Lower leg skin (tissue), 4 donors: ENCODE measurements at regions not wholly inside any gene's neighbourhood (a gene's known extent, or its start where the extent isn't known, plus 50 kb on each side); places are given as distances from the start of the nearest gene placed in this dataset.

ENCODE experiments used
- DNase-seq, 2 donors: peaks; one replicate each; pipeline ENCODE4 v3.0.0-alpha.2; 2019; ENCODE audit warnings: low spot score in 2 of 2
- H3K4me3 ChIP-seq: fragments of 200-600 bp; sonication (generic); 2 replicates; pipeline ENCODE4 v1.5.1; 2017; ENCODE audit warnings: mild to moderate bottlenecking, low read depth; ENCODE audit not compliant: poor library complexity, severe bottlenecking
- CTCF ChIP-seq, 3 donors: fragments of 450-650 bp; IDR thresholded peaks; one replicate each; pipeline ENCODE4 v1.5.1; 2016; ENCODE audit warnings: antibody characterized with exemption in 3 of 3, mild to moderate bottlenecking in 3 of 3, moderate library complexity in 2 of 3
- POLR2A ChIP-seq, 2 donors: fragments of 450-650 bp; IDR thresholded peaks; one replicate each; pipeline ENCODE4 v1.6.1; 2016 to 2017; ENCODE audit warnings: antibody characterized with exemption in 2 of 2, mild to moderate bottlenecking in 1 of 2, moderate library complexity in 1 of 2
- WGBS, 2 donors: methylation state at CpG; one replicate each; pipeline ENCODE4 v1.1.5; 2018; 5-methylcytosine and 5-hydroxymethylcytosine counted together
- intact Hi-C: fragments of 100-400 bp; cut with DNase I; formaldehyde crosslinking; loops from one replicate; pipeline ENCODE4 v1.15.0; 2023; ENCODE audit warnings: low total_unique reads

GRCh38 chr10:64134676-64135075 is 613.5 kb downstream of the REEP3 start:
- no peak for TF ChIP-seq POLR2A (IDR thresholded peaks at IDR 0.05)
- TF ChIP-seq CTCF (IDR thresholded peaks at IDR 0.05): no peak
- intact Hi-C loops: no loop called here
- no peak overlapping the region for H3K4me3 ChIP-seq
- DNase-seq: no peak
- 38 to 59% methylated on average over 1 of the region's 1 CpG for whole genome bisulfite sequencing, 2 donors

GRCh38 chr10:64142395-64142794 is 621.2 kb downstream of the REEP3 start:
- TF ChIP-seq CTCF (IDR thresholded peaks at IDR 0.05): no peak
- TF ChIP-seq POLR2A (IDR thresholded peaks at IDR 0.05): no peak
- no peak overlapping the region for H3K4me3 ChIP-seq
- intact Hi-C loops: no loop called here
- WGBS, 2 donors: 84 to 88% methylated on average over 3 of the region's 3 CpGs
- DNase-seq: no peak

GRCh38 chr10:64148607-64149006 is 627.4 kb downstream of the REEP3 start:
- intact Hi-C loops: no loop called here
- no peak for DNase-seq
- H3K4me3 ChIP-seq: no peak overlapping the region
- TF ChIP-seq CTCF (IDR thresholded peaks at IDR 0.05): no peak
- TF ChIP-seq POLR2A (IDR thresholded peaks at IDR 0.05): no peak

- TF ChIP-seq CTCF (IDR thresholded peaks at IDR 0.05) (no peak), POLR2A (IDR thresholded peaks at IDR 0.05) (no peak)
Measured at GRCh38 chr10:64156166-64156565, 635.0 kb downstream of the REEP3 start.

GRCh38 chr10:64158551-64158950 is 637.4 kb downstream of the REEP3 start:
- 74 to 76% methylated on average over 2 of the region's 2 CpGs for WGBS, 2 donors
- TF ChIP-seq CTCF (IDR thresholded peaks at IDR 0.05) (no peak), POLR2A (IDR thresholded peaks at IDR 0.05) (no peak)
- intact Hi-C loops: no loop called here
- no peak for DNase-seq
- no peak overlapping the region for H3K4me3 ChIP-seq

More at GRCh38 chr10:64156166-64156565, 635.0 kb downstream of the REEP3 start:
- intact Hi-C loops: no loop called here
- no peak for DNase-seq
- no peak overlapping the region for H3K4me3 ChIP-seq
- WGBS, 2 donors: 44 to 46% methylated on average over 3 of the region's 3 CpGs
